HUES64 (cell line): ENCODE measurements at regions not wholly inside any gene's neighbourhood (a gene's known extent, or its start where the extent isn't known, plus 50 kb on each side); places are given as distances from the start of the nearest gene placed in this dataset.

Experiments used
- H3K27ac ChIP-seq: 2 replicates; pipeline ENCODE4 v1.7.0; 2013; ENCODE audit warnings: low read depth, low read length, inconsistent platforms
- H3K27me3 ChIP-seq: 2 replicates; pipeline ENCODE4 v1.6.1; 2013; ENCODE audit warnings: mild to moderate bottlenecking, low read length; ENCODE audit not compliant: insufficient read depth
- H3K36me3 ChIP-seq: 2 replicates; pipeline ENCODE4 v1.6.1; 2013; ENCODE audit warnings: mild to moderate bottlenecking, low read length; ENCODE audit not compliant: insufficient read depth
- H3K4me1 ChIP-seq: 2 replicates; pipeline ENCODE4 v1.6.1; 2013; ENCODE audit warnings: mild to moderate bottlenecking, low read length, moderate library complexity; ENCODE audit not compliant: insufficient read depth
- H3K4me3 ChIP-seq: 2 replicates; pipeline ENCODE4 v1.5.1; 2013; ENCODE audit warnings: mild to moderate bottlenecking, low read length, moderate library complexity
- H3K9ac ChIP-seq: 2 replicates; pipeline ENCODE4 v1.6.1; 2013; ENCODE audit warnings: mild to moderate bottlenecking, low read depth, low read length
- H3K9me3 ChIP-seq: 2 replicates; pipeline ENCODE4 v1.6.1; 2013; ENCODE audit warnings: low read depth, low read length; ENCODE audit not compliant: insufficient read depth
- WGBS: fragments of 150-250, 120-280 bp; methylation state at CpG from one replicate; pipeline ENCODE4 v1.1.7; 2013; ENCODE audit warnings: missing lambda C conversion rate; 5-methylcytosine and 5-hydroxymethylcytosine counted together

DNA sequence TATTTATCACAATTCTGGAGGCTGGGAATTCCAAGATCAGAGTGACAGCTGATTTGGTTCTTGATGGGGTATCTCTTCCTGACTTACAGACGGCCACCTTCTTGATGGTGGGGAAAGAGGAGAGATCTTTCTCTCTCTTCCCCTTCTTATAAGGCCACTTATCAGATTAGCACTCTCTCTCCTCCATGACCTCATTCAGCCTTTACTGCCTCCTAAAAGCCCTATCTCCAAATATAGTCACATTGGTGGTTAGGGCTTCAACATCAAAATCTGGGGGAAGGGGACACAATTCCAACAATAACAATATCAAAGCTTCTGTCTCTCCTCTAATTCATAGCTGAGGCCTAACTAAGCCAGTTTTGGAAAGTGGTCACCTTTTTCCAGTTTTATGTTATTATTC lies 91.7 kb upstream of the MBNL1 start:
- no CpG with 5 or more reads among the region's 1 CpG for WGBS
- no peak overlapping the region for H3K9ac ChIP-seq
- H3K9me3 ChIP-seq = no peaks in the 10 kb centered on the region
- H3K4me3 ChIP-seq = no peak overlapping the region
- H3K27ac ChIP-seq = no peak overlapping the region
- H3K4me1 ChIP-seq = no peaks in the 10 kb centered on the region
- H3K27me3 ChIP-seq = no peaks in the 10 kb centered on the region
- H3K36me3 ChIP-seq = no peaks in the 10 kb centered on the region

DNA sequence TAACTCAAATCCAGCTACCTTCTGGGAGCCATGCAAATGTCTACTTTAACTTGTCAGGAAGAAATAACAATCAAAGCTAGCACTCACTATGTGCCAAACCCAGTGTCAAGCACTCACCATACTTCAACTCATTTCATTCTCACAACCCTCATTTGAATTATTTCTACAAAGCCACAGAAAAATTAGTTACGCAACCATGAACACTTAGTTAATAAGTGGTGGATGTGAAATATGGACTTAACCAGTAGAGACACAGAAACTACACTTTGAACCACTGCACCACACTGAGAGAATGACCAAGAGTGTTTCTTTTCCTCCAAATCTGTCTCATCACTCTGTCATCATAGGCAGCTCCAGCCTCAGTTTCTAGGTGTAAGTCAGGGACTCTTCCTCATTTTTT lies 91.0 kb upstream of the MBNL1 start:
- Histone ChIP-seq H3K9ac (no peak overlapping the region), H3K9me3 (no peaks in the 10 kb centered on the region), H3K4me1 (no peaks in the 10 kb centered on the region), H3K27me3 (no peaks in the 10 kb centered on the region), H3K27ac (no peak overlapping the region), H3K36me3 (no peaks in the 10 kb centered on the region), H3K4me3 (no peak overlapping the region)
- WGBS = no CpG with 5 or more reads among the region's 1 CpG

DNA sequence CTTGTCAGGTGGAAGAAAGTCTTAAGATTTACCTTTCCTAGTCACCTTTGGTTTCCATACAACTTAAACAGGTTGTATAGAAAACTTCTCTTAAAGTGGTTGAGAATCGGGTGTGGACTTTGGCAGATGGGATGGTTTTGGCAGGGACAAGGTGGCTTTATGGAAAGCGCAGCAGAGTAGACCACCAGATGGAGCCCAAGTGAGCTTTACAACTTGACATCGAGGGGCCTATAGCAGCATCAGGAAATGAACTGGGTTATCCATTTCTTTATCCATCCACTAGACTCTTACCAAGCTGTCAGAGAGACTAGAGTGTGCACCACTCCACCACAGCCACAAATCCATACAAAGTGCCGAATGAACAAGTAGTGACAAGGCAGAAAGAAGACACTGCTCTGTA lies 85.3 kb upstream of the MBNL1 start:
- no peak overlapping the region for H3K27ac ChIP-seq
- no peaks in the 10 kb centered on the region for H3K36me3 ChIP-seq
- H3K9ac ChIP-seq = no peak overlapping the region
- no peaks in the 10 kb centered on the region for H3K27me3 ChIP-seq
- H3K9me3 ChIP-seq = no peaks in the 10 kb centered on the region
- 68% methylated on average over 4 of the region's 4 CpGs for WGBS
- no peaks in the 10 kb centered on the region for H3K4me1 ChIP-seq
- H3K4me3 ChIP-seq = no peak overlapping the region

DNA sequence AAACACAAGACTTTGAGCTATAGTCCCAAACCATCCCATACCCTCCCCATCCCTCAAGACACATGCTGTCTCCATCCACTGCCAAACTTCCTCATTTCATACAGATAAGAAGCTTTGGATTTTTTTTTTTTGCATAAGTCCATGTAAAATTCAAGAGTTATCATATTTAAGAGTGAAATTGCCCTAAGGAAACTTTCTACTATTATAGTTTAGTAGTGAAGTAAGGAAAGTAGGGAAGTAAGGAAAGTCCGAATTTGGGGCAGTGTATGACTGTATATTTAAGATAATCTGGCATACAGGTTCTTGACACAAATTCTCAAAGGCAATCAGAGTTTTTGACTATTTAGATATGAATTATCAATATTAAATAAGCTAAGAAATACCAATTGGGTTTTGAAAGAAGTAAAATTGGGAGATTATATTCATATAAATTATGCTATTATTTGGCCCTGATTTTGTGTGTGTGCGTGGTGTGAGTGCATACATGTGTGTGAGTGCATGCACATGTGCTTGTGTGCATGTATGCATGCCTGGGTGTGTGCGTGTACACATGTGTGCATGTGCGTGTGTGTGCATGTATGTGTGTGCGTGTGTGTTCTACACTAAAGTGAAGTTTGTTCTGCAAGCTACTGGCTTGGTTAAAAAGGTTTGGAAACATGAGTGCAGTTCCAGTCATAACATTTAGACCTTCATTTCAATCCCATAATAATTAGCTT lies 83.6 kb upstream of the MBNL1 start:
- no peaks in the 10 kb centered on the region for H3K36me3 ChIP-seq
- H3K27me3 ChIP-seq = no peaks in the 10 kb centered on the region
- no peaks in the 10 kb centered on the region for H3K9me3 ChIP-seq
- no peak overlapping the region for H3K27ac ChIP-seq
- no peaks in the 10 kb centered on the region for H3K4me1 ChIP-seq
- H3K4me3 ChIP-seq = no peak overlapping the region
- WGBS = 94% methylated on average over 5 of the region's 5 CpGs
- H3K9ac ChIP-seq = no peak overlapping the region

DNA sequence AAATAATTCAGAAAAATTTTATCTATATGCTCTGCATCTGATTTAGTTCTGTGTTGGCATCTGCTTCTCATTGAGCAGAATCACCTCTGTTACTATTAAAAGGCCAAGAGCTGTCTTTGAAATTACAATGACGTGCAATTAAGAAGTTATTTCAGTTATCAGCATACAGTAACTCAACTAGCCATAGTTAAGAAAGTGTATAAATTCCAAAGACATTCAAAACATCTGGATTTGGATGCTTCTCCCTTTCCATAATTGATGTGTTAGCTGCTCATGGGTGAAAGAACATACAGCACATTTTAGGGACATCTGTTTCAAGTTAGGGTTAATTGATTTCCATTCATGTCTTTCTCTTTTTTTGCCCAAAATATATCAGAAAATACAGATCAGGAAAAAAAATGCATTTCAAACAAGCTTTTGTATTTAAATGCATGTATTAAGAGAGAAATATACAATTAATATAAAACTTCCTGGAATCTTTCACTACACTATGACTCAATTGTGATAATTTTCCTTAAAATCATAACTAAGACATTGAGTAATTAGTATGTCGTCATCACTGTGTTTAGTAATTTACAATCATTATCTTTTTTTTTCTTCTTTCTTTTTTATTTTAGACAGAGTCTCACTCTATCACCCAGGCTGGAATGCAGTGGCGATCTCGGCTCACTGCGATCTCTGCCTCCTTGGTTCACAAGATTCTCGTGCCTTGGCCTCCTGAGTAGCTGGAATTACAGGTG lies 82.7 kb upstream of the MBNL1 start:
- Histone ChIP-seq H3K9me3 (no peaks in the 10 kb centered on the region), H3K9ac (no peak overlapping the region)
- WGBS = 79% methylated on average over 5 of the region's 6 CpGs

DNA sequence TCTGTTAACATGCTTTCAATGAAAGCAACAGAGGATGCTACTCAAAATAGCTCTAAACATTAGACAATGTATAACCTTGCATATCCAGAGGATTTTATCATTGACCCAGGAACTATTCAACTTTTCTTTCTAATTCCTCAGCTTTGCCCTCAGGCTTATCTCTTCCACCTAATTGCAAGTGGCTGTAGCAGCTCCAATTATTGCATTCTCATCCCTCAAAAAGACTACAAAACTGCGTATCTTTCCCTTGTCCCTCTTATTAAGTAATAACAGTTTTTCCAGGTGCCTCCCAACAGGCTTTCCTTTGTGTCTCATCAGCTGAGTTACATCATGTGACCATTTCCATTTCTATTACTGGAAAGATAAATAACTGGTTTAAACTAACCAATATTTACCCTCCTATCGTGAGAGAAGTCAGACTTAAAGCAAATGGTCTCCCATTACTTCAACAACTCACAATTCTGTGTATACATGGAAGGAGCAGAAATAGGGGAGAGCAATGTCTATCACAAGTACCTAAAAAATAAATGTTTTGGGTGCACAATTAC lies 78.0 kb upstream of the MBNL1 start:
- Histone ChIP-seq H3K36me3 (no peaks in the 10 kb centered on the region), H3K27ac (no peak overlapping the region), H3K4me3 (no peak overlapping the region), H3K9me3 (no peaks in the 10 kb centered on the region), H3K27me3 (no peaks in the 10 kb centered on the region), H3K4me1 (no peaks in the 10 kb centered on the region), H3K9ac (no peak overlapping the region)
- 90% methylated on average over 1 of the region's 2 CpGs for WGBS

More for the DNA sequence above, 82.7 kb upstream of the MBNL1 start:
- Histone ChIP-seq H3K27me3 (no peaks in the 10 kb centered on the region), H3K36me3 (no peaks in the 10 kb centered on the region), H3K4me3 (no peak overlapping the region), H3K27ac (no peak overlapping the region), H3K4me1 (no peaks in the 10 kb centered on the region)

DNA sequence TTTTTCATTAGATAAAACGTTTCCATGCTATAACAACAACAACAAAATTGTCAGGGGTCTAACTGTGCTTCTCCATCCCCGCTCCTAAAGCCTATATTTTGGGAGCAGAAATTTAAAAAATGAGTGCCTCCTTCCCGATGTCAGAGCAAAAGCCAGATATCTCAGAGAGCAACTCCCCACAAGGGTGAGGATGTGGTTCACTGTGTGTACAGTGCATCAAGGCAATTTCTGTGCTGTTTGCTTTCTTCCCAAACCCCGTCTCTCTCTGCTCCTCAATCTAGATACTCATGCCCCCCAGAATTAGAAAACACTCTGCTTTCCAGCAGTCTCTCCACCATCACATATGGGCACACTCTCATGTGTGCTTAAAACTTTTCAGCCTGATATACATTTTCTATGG lies 76.7 kb upstream of the MBNL1 start:
- 87% methylated on average over 2 of the region's 4 CpGs for WGBS
- no peaks in the 10 kb centered on the region for H3K4me1 ChIP-seq
- H3K4me3 ChIP-seq = no peak overlapping the region
- H3K9me3 ChIP-seq = no peaks in the 10 kb centered on the region
- no peaks in the 10 kb centered on the region for H3K36me3 ChIP-seq
- no peak overlapping the region for H3K27ac ChIP-seq
- H3K9ac ChIP-seq = no peak overlapping the region
- no peaks in the 10 kb centered on the region for H3K27me3 ChIP-seq

DNA sequence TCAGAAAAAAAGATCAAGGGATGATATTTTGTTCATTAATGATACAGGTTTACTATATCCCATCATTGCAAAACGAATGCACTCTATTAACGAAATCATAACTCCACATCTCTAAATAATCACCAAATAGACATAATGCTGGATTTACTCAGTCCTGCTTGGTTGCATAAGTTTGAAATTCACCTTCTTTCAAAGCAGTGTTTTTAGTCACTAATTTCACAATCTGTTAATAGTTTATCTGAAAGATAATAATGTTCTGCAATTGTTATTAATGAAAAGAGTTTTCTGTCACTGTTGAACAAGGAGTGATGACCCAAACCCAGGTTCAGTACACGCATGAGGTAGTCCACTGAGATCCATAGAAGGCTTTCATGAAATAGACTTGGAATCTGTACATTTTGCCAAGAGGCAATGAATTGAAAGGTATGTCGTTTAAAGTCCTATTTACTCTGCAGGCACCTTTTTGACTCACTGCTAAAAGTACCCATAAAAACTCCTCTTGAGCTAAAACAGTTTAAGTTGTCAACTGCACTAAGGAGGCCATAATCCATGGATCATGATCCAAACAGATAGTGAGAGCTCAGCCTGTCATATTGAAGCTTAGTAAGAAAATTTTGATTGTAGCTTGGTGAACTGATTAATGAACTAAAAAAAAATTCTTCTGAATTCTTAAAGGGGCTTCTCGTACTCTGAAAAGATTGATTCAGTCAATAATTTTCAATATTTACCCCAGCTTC lies 75.6 kb upstream of the MBNL1 start:
- H3K9me3 ChIP-seq = no peaks in the 10 kb centered on the region
- H3K36me3 ChIP-seq = no peaks in the 10 kb centered on the region
- no peak overlapping the region for H3K27ac ChIP-seq
- no peak overlapping the region for H3K9ac ChIP-seq
- no peak overlapping the region for H3K4me3 ChIP-seq
- 93% methylated on average over 5 of the region's 5 CpGs for WGBS
- no peaks in the 10 kb centered on the region for H3K4me1 ChIP-seq
- no peaks in the 10 kb centered on the region for H3K27me3 ChIP-seq

DNA sequence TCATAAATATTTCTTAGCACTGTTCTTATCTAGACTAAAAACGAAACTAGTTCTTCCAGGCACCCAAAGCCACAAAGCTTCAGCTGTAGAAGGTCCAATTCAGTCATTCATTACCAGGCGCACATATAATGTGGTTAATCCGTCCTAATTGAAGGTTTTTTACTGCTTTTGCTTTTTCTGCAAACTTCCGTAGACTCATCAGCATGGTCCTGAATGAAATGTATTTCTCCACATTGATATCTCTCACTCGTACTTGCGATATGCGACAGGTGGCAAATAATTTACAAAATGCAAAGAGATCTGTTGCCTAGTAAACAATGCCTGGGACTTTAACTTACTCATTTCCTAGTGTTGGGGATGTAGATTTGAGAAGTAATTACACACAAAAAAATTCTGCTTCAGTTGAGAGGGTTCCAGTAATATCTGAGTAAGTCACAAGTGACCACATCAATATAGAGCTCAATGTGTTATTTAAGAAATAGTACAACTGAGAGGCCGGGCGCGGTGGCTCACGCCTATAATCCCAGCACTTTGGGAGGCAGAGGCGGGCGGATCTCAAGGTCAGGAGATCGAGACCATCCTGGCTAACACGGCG lies 75.0 kb upstream of the MBNL1 start:
- no peaks in the 10 kb centered on the region for H3K4me1 ChIP-seq
- 90% methylated on average over 16 of the region's 16 CpGs for WGBS
- no peaks in the 10 kb centered on the region for H3K27me3 ChIP-seq
- no peaks in the 10 kb centered on the region for H3K36me3 ChIP-seq
- H3K9me3 ChIP-seq = no peaks in the 10 kb centered on the region
- no peak overlapping the region for H3K27ac ChIP-seq
- no peak overlapping the region for H3K4me3 ChIP-seq
- no peak overlapping the region for H3K9ac ChIP-seq

DNA sequence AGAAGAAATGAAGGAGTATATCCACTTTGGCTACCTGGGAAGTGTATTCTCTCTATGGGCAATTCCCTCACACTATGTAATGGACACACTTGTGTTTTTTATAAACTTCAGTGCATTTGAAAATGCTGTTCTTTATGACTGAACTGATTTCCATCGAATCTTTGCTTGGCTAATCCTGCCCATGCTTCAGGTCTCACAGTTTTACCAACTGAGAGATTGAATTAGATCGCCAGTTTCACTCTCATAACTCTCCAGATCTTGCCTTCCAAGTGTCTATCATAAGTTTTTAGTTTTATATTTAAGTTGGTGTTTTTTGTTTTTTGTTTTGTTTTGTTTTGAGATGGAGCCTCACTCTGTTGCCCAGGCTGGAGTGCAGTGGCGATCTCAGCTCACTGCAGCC lies 73.5 kb upstream of the MBNL1 start:
- H3K9me3 ChIP-seq = no peaks in the 10 kb centered on the region
- no peaks in the 10 kb centered on the region for H3K27me3 ChIP-seq
- H3K4me1 ChIP-seq = no peaks in the 10 kb centered on the region
- no peaks in the 10 kb centered on the region for H3K36me3 ChIP-seq
- H3K27ac ChIP-seq = no peak overlapping the region
- H3K9ac ChIP-seq = no peak overlapping the region
- H3K4me3 ChIP-seq = no peak overlapping the region
- 93% methylated on average over 3 of the region's 3 CpGs for WGBS

DNA sequence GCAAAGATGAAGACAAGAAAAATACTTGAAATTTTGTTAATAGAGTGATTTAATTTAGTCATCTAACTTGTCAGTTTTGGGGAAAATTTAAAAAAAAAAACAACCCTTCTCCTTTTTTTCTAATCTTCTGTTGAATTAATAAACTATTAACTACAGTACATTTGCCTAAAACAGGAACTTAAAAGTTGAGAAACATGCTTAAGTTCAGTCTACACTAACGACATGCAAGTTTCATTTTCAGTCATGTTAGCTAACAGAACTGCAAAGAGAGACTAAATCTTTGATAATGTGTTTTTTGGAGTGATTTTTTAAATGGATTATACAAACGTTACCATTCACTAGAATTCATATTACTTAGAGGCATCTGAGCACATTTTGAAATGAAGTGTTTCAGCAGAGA lies 71.9 kb upstream of the MBNL1 start:
- Histone ChIP-seq H3K27me3 (no peaks in the 10 kb centered on the region), H3K9me3 (no peaks in the 10 kb centered on the region), H3K9ac (no peak overlapping the region), H3K27ac (no peak overlapping the region), H3K36me3 (no peaks in the 10 kb centered on the region), H3K4me3 (no peak overlapping the region), H3K4me1 (no peaks in the 10 kb centered on the region)
- WGBS = 100% methylated on average over 1 of the region's 2 CpGs
